Skeletal muscle satellite cell (primary cell): ENCODE measurements at regions not wholly inside any gene's neighbourhood (a gene's known extent, or its start where the extent isn't known, plus 50 kb on each side); places are given as distances from the start of the nearest gene placed in this dataset.

Source experiments
- H3K27me3 ChIP-seq: 2 replicates; pipeline ENCODE4 v1.7.0; 2013; ENCODE audit warnings: low read length; ENCODE audit not compliant: control insufficient read depth, insufficient read depth
- H3K36me3 ChIP-seq: 2 replicates; pipeline ENCODE4 v1.7.0; 2013; ENCODE audit warnings: mild to moderate bottlenecking, control low read depth, low read length; ENCODE audit not compliant: insufficient read depth
- H3K4me1 ChIP-seq: 2 replicates; pipeline ENCODE4 v1.7.0; 2013; ENCODE audit warnings: low read length; ENCODE audit not compliant: control insufficient read depth, insufficient read depth
- H3K4me2 ChIP-seq: 2 replicates; pipeline ENCODE4 v1.7.0; 2013; ENCODE audit warnings: mild to moderate bottlenecking, low read length
- H3K4me3 ChIP-seq: 2 replicates; pipeline ENCODE4 v1.7.0; 2013; ENCODE audit warnings: low read length
- H3K9ac ChIP-seq: 2 replicates; pipeline ENCODE4 v1.7.0; 2013; ENCODE audit warnings: mild to moderate bottlenecking, low read depth, low read length, moderate library complexity
- H3K9me3 ChIP-seq: replicated peaks from 2 replicates; pipeline ENCODE4 v1.7.0; 2013; ENCODE audit warnings: mild to moderate bottlenecking, control low read depth, low read length

DNA sequence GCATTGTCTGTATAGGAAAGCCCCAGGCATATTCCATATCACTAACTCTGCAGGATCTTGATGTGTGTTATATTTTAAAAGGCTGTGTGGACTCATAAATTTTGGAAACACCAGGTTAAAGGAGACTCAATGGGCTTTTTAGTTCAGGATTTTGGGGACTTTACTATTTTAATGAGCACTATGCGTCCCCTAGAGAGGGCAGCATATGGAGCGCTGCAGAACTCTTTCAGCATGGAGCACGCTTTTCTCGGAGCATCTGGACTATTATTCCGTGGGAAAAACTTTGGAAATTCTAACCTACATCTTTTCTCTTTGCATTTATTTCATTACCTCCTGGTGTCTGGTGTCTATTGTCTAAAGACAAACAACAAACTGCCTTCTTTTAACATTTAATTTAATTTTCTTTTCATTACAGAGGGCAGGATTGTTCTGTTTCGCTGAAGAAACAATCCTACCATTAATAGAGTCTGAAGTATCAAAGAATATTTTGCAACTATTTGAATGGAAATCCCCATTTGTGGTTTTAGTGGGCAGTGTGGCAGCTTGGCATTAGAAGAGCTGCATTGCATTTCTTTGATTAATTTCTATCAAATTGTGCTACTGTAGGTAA lies 399.9 kb upstream of the HSF2 start:
- H3K4me3 ChIP-seq, result no peak overlapping the region
- no peak overlapping the region for H3K9ac ChIP-seq
- no peak overlapping the region for H3K4me2 ChIP-seq
- no peaks in the 10 kb centered on the region for H3K4me1 ChIP-seq
- H3K9me3 ChIP-seq, result no peaks in the 10 kb centered on the region
- H3K27me3 ChIP-seq, result no peaks in the 10 kb centered on the region
- no peaks in the 10 kb centered on the region for H3K36me3 ChIP-seq

DNA sequence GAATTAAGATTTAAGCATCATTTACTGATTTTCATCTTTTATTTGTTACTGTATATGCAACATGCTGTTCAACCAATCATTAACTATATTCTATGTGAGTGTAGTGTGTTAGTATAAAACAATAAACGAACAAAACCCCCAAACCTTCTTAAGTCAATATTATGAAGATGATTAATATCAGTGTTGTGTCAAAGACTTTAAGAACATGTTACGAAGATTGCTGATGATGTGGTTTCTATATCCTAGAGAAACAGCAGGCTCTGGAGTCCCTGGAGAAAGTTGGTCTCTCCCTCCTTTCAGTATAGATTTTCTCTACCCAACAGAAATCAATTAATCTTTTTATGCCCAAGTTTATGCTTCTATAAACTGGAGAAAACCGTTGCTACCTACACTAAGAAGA lies 393.8 kb upstream of the HSF2 start:
- no peak overlapping the region for H3K9ac ChIP-seq
- H3K9me3 ChIP-seq, result no peaks in the 10 kb centered on the region

DNA sequence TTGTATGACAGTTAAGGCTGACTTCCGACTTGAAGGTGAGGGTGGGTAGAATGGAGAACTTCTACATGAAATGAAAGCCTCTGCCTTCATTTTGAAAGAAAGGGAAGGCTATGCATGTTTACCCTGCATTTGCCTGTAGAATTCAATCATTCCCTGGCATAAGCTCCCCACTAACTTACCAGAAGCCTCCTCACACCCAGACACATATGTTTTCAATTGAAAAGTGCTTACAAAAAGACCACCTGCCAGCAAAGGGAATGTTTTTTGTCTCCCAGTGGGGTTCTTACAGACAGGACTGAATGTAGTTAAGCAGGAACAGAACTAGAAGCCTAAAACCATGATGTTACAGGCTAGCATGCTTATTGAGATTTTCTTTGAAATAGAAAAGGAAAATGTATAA lies 392.1 kb upstream of the HSF2 start:
- no peak overlapping the region for H3K9ac ChIP-seq
- no peaks in the 10 kb centered on the region for H3K27me3 ChIP-seq
- H3K36me3 ChIP-seq, result no peaks in the 10 kb centered on the region

More for the DNA sequence above, 393.8 kb upstream of the HSF2 start:
- no peak overlapping the region for H3K4me3 ChIP-seq
- no peaks in the 10 kb centered on the region for H3K36me3 ChIP-seq
- no peaks in the 10 kb centered on the region for H3K27me3 ChIP-seq
- H3K4me1 ChIP-seq, result peaks cover 19% of the 10 kb centered on the region
- peak overlapping the region; percentile 53 for H3K4me2 ChIP-seq

DNA sequence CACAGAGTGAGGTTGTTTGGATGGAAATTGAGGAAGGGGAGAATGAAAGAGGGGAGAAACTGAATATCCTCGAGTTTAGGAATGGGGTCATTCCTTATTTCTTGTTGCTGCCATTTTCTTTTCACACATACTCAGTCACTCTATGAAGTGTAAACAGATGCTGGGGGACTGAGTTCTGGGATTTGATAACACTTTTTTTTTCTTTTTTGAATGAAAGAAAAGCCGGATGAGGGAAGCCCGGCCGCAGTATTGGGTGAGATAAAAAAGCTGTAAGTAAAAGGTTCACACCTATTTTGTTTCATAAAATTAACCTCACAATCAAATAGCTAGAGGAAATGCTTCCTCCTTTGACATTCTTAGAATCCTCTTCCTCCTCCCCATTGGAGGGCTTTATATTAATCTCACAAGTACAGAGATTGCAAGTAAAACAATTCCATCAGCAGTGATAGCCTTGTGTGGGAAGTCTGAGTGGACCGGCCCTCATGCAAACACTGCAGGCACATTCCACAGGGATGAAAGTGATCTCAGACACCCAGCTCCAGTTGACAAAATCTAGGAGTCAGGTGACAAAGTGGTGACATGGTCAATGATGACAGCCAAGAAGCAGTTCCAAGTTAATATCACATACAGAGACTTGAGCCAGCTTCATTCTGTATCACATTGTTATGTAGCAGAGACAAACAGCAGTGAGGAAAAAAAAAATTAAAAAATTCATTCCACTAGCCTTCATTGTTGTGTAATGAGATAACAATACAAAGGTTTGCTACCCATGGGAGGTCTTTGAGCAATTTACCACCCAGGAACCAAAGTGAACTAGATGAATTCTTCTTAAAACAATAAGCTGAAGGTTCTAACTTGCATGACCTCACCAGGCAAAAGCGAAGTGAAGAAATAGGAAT lies 391.1 kb upstream of the HSF2 start:
- peaks cover 19% of the 10 kb centered on the region for H3K4me1 ChIP-seq
- H3K4me2 ChIP-seq, result no peak overlapping the region
- H3K4me3 ChIP-seq, result no peak overlapping the region
- no peaks in the 10 kb centered on the region for H3K9me3 ChIP-seq
- H3K36me3 ChIP-seq, result no peaks in the 10 kb centered on the region
- H3K27me3 ChIP-seq, result no peaks in the 10 kb centered on the region
- H3K9ac ChIP-seq, result no peak overlapping the region

More for the DNA sequence above, 392.1 kb upstream of the HSF2 start:
- Histone ChIP-seq H3K4me3 (no peak overlapping the region), H3K4me2 (no peak overlapping the region), H3K9me3 (no peaks in the 10 kb centered on the region), H3K4me1 (peaks cover 19% of the 10 kb centered on the region)

DNA sequence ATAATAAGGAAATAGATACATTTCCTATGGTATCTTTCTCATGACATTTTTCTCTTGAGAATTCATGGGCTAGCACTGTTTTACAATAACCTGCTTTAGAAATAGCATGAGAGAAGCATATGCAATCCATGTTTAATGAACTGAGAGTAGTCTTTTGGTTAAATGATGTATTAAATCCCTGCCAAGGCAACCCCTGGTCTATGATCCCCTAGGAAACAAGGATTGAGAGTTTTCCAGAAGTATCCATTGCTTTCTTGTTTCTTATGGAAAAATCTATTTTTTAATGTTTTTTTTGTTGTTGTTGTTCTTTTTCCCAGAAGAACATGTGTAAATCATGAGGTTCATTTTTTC lies 390.5 kb upstream of the HSF2 start:
- Histone ChIP-seq H3K36me3 (no peaks in the 10 kb centered on the region), H3K4me1 (peaks cover 19% of the 10 kb centered on the region), H3K9me3 (no peaks in the 10 kb centered on the region), H3K9ac (no peak overlapping the region), H3K4me3 (no peak overlapping the region), H3K27me3 (no peaks in the 10 kb centered on the region), H3K4me2 (no peak overlapping the region)

DNA sequence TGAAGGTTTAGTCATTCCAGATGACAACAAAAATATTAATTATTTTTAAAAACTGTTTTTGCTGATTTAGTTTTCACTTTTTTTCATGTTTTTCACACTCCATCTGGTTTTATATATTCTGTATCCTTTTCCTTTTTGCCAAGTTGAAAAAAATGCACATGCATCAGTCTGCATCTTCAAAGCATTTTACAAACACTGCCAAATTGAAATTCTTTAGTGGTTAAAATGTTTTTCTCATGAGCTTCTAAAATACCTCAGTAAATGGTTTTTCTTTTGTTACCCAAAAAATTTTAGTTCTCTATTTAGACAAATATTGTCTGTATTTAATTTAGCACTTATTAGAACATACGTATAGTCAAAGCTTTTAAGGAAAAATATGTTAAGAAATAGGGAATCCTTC lies 386.9 kb upstream of the HSF2 start:
- H3K4me1 ChIP-seq, result peaks cover 10% of the 10 kb centered on the region
- no peak overlapping the region for H3K4me3 ChIP-seq
- H3K4me2 ChIP-seq, result no peak overlapping the region
- no peaks in the 10 kb centered on the region for H3K27me3 ChIP-seq
- no peak overlapping the region for H3K9ac ChIP-seq
- no peaks in the 10 kb centered on the region for H3K36me3 ChIP-seq
- H3K9me3 ChIP-seq, result no peaks in the 10 kb centered on the region

DNA sequence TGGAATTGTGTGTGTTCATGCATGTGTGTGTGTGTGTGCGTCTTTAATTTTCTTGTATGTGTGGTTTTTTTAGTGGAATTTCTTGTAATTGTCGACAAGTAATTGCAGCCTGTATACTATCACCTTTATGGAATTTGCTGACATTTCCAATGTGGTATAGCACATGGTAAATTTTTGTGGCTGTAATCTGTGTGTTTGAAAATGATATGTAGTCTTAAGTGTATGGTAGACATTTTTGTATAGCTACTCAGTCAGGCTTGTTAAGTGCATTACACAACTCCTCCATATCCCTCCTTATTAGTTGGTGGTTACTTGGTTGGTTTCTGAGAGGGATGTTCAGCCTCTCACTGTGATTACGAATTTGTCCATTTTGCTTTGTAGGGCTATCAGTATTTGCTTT lies 384.5 kb upstream of the HSF2 start:
- no peaks in the 10 kb centered on the region for H3K27me3 ChIP-seq
- H3K4me3 ChIP-seq, result no peak overlapping the region
- H3K4me1 ChIP-seq, result peaks cover 3% of the 10 kb centered on the region
- no peaks in the 10 kb centered on the region for H3K36me3 ChIP-seq
- no peaks in the 10 kb centered on the region for H3K9me3 ChIP-seq
- H3K9ac ChIP-seq, result no peak overlapping the region
- H3K4me2 ChIP-seq, result no peak overlapping the region

DNA sequence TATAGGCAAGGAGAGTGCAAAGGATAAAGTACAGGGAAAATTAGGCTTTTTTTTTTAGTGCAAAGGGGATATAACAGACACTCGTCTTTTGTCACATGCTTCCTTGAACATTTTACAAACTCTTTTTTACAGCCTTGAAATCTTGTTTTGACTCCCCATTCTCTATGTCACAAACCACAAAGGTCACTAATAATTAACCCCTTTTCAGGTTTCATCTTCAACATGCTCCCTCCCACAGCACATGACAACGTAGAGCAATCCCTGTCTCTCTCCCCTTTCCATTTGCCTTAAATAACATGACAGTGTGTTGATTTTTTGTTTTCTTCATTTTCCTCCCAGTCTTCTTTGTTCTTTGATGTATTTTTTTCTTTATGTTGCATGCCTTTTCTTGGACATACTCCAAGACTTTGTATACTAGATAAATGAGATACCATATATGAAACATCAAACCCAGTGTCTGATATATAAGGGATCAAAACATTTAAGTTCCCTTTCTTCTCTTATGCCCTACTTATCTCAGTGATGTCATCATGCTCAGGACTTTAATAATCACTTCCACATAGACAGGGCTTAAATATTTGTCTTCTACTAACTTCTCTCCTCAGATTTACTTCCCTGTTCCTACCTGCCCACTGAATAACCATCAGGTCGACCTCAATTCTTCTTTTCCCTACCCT lies 378.7 kb upstream of the HSF2 start:
- Histone ChIP-seq H3K4me1 (no peaks in the 10 kb centered on the region), H3K36me3 (no peaks in the 10 kb centered on the region), H3K27me3 (no peaks in the 10 kb centered on the region), H3K4me3 (no peak overlapping the region), H3K9me3 (no peaks in the 10 kb centered on the region), H3K4me2 (no peak overlapping the region), H3K9ac (no peak overlapping the region)

DNA sequence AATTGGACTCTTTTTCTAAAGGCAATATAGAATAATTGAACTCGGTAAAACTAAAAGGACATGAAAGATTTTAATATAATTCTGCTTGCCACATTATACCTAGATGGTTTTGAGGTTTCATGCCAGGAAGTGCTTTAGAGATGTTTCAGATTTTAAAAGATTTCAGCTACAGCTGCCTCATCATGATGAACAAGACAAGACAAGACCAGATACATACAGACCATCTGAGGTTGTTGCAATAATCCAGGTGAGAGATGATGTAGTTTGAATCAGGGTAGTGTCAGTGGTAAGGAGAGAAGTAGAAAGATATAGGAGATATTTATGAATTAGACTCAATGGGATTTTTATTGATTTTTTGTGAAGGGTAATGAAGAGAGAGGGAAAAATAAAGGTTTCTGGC lies 374.3 kb upstream of the HSF2 start:
- H3K4me1 ChIP-seq, result peaks cover 4% of the 10 kb centered on the region
- no peak overlapping the region for H3K9ac ChIP-seq
- no peaks in the 10 kb centered on the region for H3K27me3 ChIP-seq
- H3K4me3 ChIP-seq, result no peak overlapping the region
- no peaks in the 10 kb centered on the region for H3K9me3 ChIP-seq
- H3K4me2 ChIP-seq, result no peak overlapping the region
- H3K36me3 ChIP-seq, result no peaks in the 10 kb centered on the region

DNA sequence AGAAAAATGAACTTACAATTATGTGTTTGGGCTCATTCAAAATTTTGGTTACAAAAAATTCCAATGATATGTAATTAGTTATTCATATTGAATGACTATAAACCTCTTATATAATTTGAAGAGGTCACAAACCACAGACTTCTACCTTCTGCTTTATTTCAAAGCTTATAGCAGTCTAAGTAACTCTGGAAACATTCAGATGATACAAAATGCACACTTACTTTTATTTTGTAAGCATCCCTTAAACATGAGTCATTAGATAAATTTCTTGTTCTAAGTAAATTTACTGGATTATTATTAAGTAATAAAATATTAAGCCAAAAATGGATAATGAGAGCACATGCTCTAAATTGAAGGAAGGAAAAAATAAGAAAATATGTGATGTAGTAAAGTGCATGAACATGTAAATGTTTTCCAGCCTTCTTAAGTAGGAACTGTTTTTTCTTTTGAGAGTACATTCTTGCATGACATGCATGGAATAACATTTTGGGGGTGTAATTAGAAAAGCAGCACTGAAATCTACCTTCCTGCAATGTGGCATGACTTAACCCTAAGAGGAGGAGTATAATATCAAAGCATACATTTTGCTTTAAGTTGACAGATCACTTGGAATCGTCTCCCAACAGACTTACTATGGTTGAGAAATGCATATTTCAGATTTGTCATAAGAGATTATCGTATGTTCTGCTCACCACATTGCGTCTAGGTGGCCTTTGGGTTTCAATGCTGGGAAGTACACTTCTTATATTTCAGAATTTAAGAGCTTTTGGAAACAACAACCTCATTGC lies 372.7 kb upstream of the HSF2 start:
- no peaks in the 10 kb centered on the region for H3K9me3 ChIP-seq
- peaks cover 4% of the 10 kb centered on the region for H3K4me1 ChIP-seq
- no peaks in the 10 kb centered on the region for H3K27me3 ChIP-seq
- H3K36me3 ChIP-seq, result no peaks in the 10 kb centered on the region
- H3K4me2 ChIP-seq, result no peak overlapping the region
- no peak overlapping the region for H3K9ac ChIP-seq
- H3K4me3 ChIP-seq, result no peak overlapping the region

DNA sequence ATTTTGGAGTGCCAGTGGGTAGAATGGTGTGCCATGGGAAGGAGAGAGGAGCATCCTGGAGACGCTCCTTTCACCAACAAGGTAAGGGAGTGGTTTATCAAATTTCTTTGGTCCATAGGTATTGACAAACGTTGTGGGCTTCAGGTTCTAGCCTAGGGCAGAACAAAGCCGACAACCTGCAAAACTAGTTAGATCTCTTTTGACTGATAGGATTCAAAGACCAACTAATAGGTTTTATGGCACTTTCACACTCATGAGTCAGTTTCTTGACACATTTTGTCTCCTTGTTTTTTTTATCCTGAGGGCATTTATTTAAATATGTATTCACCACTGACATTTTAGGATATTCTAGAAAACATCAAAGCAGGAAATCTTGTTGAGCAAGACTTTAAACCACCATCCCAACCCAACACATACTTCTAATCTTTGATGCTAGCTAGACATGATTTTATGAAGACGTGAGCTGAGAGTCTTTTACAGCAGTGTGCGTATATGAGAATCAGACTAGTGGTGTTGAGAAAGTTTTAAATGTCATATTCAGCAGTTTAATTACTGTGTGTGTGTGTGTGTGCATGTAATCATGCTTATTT lies 370.4 kb upstream of the HSF2 start:
- no peak overlapping the region for H3K4me2 ChIP-seq
- no peak overlapping the region for H3K9ac ChIP-seq
- no peak overlapping the region for H3K4me3 ChIP-seq
- no peaks in the 10 kb centered on the region for H3K9me3 ChIP-seq
- no peaks in the 10 kb centered on the region for H3K36me3 ChIP-seq
- peaks cover 4% of the 10 kb centered on the region for H3K4me1 ChIP-seq
- no peaks in the 10 kb centered on the region for H3K27me3 ChIP-seq
